ENCODE measurements at regions not wholly inside any gene's neighbourhood (a gene's known extent, or its start where the extent isn't known, plus 50 kb on each side); places are given as distances from the start of the nearest gene placed in this dataset.

GRCh38 chr3:83823095-83823494, 1135.7 kb upstream of the CADM2 start:
- TF ChIP-seq, protein P1, sequence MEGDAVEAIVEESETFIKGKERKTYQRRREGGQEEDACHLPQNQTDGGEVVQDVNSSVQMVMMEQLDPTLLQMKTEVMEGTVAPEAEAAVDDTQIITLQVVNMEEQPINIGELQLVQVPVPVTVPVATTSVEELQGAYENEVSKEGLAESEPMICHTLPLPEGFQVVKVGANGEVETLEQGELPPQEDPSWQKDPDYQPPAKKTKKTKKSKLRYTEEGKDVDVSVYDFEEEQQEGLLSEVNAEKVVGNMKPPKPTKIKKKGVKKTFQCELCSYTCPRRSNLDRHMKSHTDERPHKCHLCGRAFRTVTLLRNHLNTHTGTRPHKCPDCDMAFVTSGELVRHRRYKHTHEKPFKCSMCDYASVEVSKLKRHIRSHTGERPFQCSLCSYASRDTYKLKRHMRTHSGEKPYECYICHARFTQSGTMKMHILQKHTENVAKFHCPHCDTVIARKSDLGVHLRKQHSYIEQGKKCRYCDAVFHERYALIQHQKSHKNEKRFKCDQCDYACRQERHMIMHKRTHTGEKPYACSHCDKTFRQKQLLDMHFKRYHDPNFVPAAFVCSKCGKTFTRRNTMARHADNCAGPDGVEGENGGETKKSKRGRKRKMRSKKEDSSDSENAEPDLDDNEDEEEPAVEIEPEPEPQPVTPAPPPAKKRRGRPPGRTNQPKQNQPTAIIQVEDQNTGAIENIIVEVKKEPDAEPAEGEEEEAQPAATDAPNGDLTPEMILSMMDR (IDR thresholded peaks at IDR 0.05 in 4 of 5, conservative IDR thresholded peaks at IDR 0.05 in 1 of 5) = no peak
- TF ChIP-seq POLR2A (IDR thresholded peaks at IDR 0.05) = no peak

Data from gastrocnemius medialis (tissue), 4 donors.